Neuronal stem cell (in vitro differentiated cells): ENCODE measurements at regions not wholly inside any gene's neighbourhood (a gene's known extent, or its start where the extent isn't known, plus 50 kb on each side); places are given as distances from the start of the nearest gene placed in this dataset.

Source experiments
- DNase-seq: peaks from one replicate; pipeline ENCODE4 v3.0.0-alpha.2; 2013; ENCODE audit warnings: low spot score
- H2AFZ ChIP-seq: one replicate; pipeline ENCODE4 v1.6.1; 2013; ENCODE audit warnings: mild to moderate bottlenecking, low read length, inconsistent platforms
- H2AK5ac ChIP-seq: 2 replicates; pipeline ENCODE4 v1.6.1; 2013; ENCODE audit warnings: low read depth, mild to moderate bottlenecking, inconsistent platforms, low read length, moderate library complexity, mixed read lengths
- H2BK120ac ChIP-seq: 2 replicates; pipeline ENCODE4 v1.6.1; 2013; ENCODE audit warnings: low read depth, mild to moderate bottlenecking, inconsistent platforms, low read length, moderate library complexity, mixed read lengths
- H2BK12ac ChIP-seq: one replicate; pipeline ENCODE4 v1.6.1; 2013; ENCODE audit warnings: low read length, inconsistent platforms
- H2BK15ac ChIP-seq: 2 replicates; pipeline ENCODE4 v1.6.1; 2013; ENCODE audit warnings: mild to moderate bottlenecking, low read length, inconsistent platforms, mixed read lengths
- H2BK5ac ChIP-seq: one replicate; pipeline ENCODE4 v1.6.1; 2013; ENCODE audit warnings: inconsistent platforms, mild to moderate bottlenecking, low read length, moderate library complexity
- H3K14ac ChIP-seq: one replicate; pipeline ENCODE4 v1.6.1; 2013; ENCODE audit warnings: low read length, inconsistent platforms
- H3K18ac ChIP-seq: 2 replicates; pipeline ENCODE4 v1.6.1; 2013; ENCODE audit warnings: low read length, inconsistent platforms
- H3K23ac ChIP-seq: 2 replicates; pipeline ENCODE4 v1.6.1; 2013; ENCODE audit warnings: low read depth, mild to moderate bottlenecking, mixed read lengths, low read length, inconsistent platforms; ENCODE audit not compliant: poor library complexity
- H3K27ac ChIP-seq: replicated peaks from 3 replicates; pipeline ENCODE4 v1.5.1; 2013; ENCODE audit warnings: low read length, inconsistent platforms
- H3K27me3 ChIP-seq, 3 experiments: 2 replicates each; pipeline ENCODE4 v1.6.1; 2013; ENCODE audit warnings: low read length in 3 of 3, mild to moderate bottlenecking in 2 of 3, inconsistent platforms in 1 of 3, low read depth in 1 of 3, mixed read lengths in 1 of 3, moderate library complexity in 1 of 3; ENCODE audit not compliant: control insufficient read depth in 3 of 3, insufficient read depth in 3 of 3
- H3K36me3 ChIP-seq, 2 donors: replicated peaks in 1 of 2; 2 replicates each; pipeline ENCODE4 v1.6.1; 2013; ENCODE audit warnings: low read length in 2 of 2; ENCODE audit not compliant: control insufficient read depth in 2 of 2, insufficient read depth in 2 of 2
- H3K4ac ChIP-seq: 2 replicates; pipeline ENCODE4 v1.6.1; 2013; ENCODE audit warnings: inconsistent platforms, mild to moderate bottlenecking, low read length, moderate library complexity
- H3K4me1 ChIP-seq, 2 donors: 1 replicate in 1 of 2; 2 replicates in 1 of 2; pipeline ENCODE4 v1.6.1; 2013; ENCODE audit warnings: low read length in 2 of 2, low read depth in 1 of 2; ENCODE audit not compliant: control insufficient read depth in 2 of 2, insufficient read depth in 1 of 2
- H3K4me2 ChIP-seq: one replicate; pipeline ENCODE4 v1.6.1; 2013; ENCODE audit warnings: mild to moderate bottlenecking, low read length, inconsistent platforms; ENCODE audit not compliant: insufficient read depth, poor library complexity, severe bottlenecking
- H3K4me3 ChIP-seq, 2 donors: 2 replicates each; pipeline ENCODE4 v1.5.1; 2013; ENCODE audit warnings: low read length in 2 of 2, mild to moderate bottlenecking in 2 of 2, inconsistent platforms in 1 of 2, moderate library complexity in 1 of 2
- H3K79me1 ChIP-seq: one replicate; pipeline ENCODE4 v1.6.1; 2013; ENCODE audit warnings: low read depth, mild to moderate bottlenecking, inconsistent platforms, low read length, moderate library complexity
- H3K9ac ChIP-seq: one replicate; pipeline ENCODE4 v1.6.1; 2013; ENCODE audit warnings: mild to moderate bottlenecking, low read depth, low read length, inconsistent platforms; ENCODE audit not compliant: poor library complexity
- H3K9me3 ChIP-seq, 2 donors: replicated peaks in 1 of 2; 2 replicates each; pipeline versions ENCODE3 to v1.6.1; 2013; ENCODE audit warnings: low read length in 2 of 2, mild to moderate bottlenecking in 2 of 2, inconsistent platforms in 1 of 2, low read depth in 1 of 2, mixed read lengths in 1 of 2, moderate library complexity in 1 of 2; ENCODE audit not compliant: control insufficient read depth in 2 of 2, insufficient read depth in 1 of 2
- H4K8ac ChIP-seq: one replicate; pipeline ENCODE4 v1.6.1; 2013; ENCODE audit warnings: low read depth, mild to moderate bottlenecking, inconsistent platforms, low read length, moderate library complexity
- H4K91ac ChIP-seq: one replicate; pipeline ENCODE4 v1.6.1; 2013; ENCODE audit warnings: low read length, low read depth, mild to moderate bottlenecking, inconsistent platforms; ENCODE audit not compliant: poor library complexity
- WGBS, 2 donors: extraction: QIAGEN DNeasy Blood & Tissue Kit; methylation state at CpG; one replicate each; pipeline ENCODE4 v1.1.7; 2013; ENCODE audit warnings: missing lambda C conversion rate in 2 of 2, mixed read lengths in 1 of 2; ENCODE audit not compliant: insufficient read length in 2 of 2, insufficient replicate concordance in 1 of 2; ENCODE audit errors: extremely low coverage in 2 of 2; 5-methylcytosine and 5-hydroxymethylcytosine counted together

DNA sequence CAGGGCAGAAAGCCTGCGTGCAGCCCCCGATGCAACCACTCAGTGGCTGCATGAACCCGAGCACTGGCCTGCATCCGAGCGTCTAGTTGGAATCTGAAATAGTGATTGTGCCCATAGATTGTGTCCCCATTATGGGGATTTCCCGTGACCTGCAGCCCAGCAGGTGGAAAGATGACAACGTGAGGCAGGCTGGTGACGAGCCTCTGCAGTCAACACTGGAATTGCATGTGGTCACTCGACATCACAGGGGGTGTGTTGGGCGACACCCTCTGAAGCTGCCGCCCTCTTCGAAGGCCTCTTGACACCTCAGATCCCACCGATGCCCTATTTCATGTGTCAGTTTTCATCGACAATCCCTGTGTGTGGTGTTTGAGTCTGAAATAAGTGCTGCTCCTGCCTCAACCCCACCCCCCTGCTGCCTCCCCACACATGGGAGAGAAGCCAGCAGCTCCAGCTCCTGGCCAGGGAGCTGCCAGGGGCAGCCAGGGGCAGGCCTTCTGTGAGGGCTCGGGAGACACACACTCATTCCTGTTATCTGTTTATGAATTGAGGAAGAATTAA is 172.0 kb upstream of the B3GAT1 start:
- Histone ChIP-seq H4K91ac (no peak overlapping the region), H3K4me2 (no peak overlapping the region), H3K27me3 (no peaks in the 10 kb centered on the region), H2BK5ac (no peak overlapping the region), H2BK12ac (no peak overlapping the region), H2BK15ac (no peak overlapping the region), H3K79me1 (no peaks in the 10 kb centered on the region), H3K36me3 (no peaks in the 10 kb centered on the region), H3K18ac (no peak overlapping the region), H3K14ac (no peak overlapping the region), H3K27ac (no peak overlapping the region), H3K4me3 (no peak overlapping the region), H3K4ac (no peak overlapping the region), H3K4me1 (peaks cover 0 to 4% of the 10 kb centered on the region in 2 donors), H3K9ac (no peak overlapping the region), H2AFZ (no peak overlapping the region), H3K9me3 (no peaks in the 10 kb centered on the region), H2AK5ac (peak overlapping the region; percentile 17), H2BK120ac (no peak overlapping the region), H4K8ac (no peak overlapping the region), H3K23ac (no peak overlapping the region)
- DNase-seq: no peak
- no CpG with 5 or more reads among the region's 15 CpGs for WGBS, 2 donors

GRCh38 chr11:134583397-134583990 is 171.5 kb upstream of the B3GAT1 start:
- peaks cover 0 to 4% of the 10 kb centered on the region in 2 donors for H3K4me1 ChIP-seq
- H3K18ac ChIP-seq: no peak overlapping the region
- H3K4me2 ChIP-seq: no peak overlapping the region
- no CpG with 5 or more reads among the region's 6 CpGs for WGBS, 2 donors
- H2BK120ac ChIP-seq: no peak overlapping the region
- H3K23ac ChIP-seq: no peak overlapping the region
- no peak overlapping the region for H3K9ac ChIP-seq
- H3K4me3 ChIP-seq: no peak overlapping the region
- H3K4ac ChIP-seq: no peak overlapping the region
- no peak overlapping the region for H3K14ac ChIP-seq
- H3K36me3 ChIP-seq: no peaks in the 10 kb centered on the region
- H2AFZ ChIP-seq: no peak overlapping the region
- H2BK5ac ChIP-seq: no peak overlapping the region
- H2BK15ac ChIP-seq: no peak overlapping the region
- H4K91ac ChIP-seq: no peak overlapping the region
- H3K27ac ChIP-seq: no peak overlapping the region
- DNase-seq: no peak
- H2BK12ac ChIP-seq: no peak overlapping the region
- no peaks in the 10 kb centered on the region for H3K27me3 ChIP-seq
- H4K8ac ChIP-seq: no peak overlapping the region
- H3K9me3 ChIP-seq: no peaks in the 10 kb centered on the region
- H3K79me1 ChIP-seq: no peaks in the 10 kb centered on the region
- peak overlapping the region; percentile 17 for H2AK5ac ChIP-seq

DNA sequence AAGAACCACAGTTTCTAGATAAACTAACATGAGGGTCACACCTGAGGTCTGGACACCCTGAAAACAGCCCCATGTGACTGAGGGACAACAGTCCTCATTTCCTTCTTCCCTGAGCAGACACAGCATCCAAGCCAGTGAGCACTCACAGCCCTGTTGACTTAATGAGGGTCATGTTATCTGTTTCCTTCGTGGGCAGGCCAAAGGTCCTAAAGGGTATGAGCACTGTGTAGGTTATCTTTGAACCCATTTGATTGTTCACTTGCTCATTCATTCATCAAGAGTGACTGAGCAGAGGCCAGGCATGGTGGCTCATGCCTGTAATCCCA is 170.7 kb upstream of the B3GAT1 start:
- Histone ChIP-seq H3K4me1 (peaks cover 0 to 4% of the 10 kb centered on the region in 2 donors), H4K91ac (no peak overlapping the region), H2AK5ac (no peak overlapping the region), H3K27me3 (no peaks in the 10 kb centered on the region), H3K36me3 (no peaks in the 10 kb centered on the region), H3K27ac (no peak overlapping the region), H3K4me2 (no peak overlapping the region), H3K9ac (no peak overlapping the region), H3K14ac (no peak overlapping the region), H3K79me1 (no peaks in the 10 kb centered on the region), H4K8ac (no peak overlapping the region), H3K23ac (no peak overlapping the region), H2AFZ (no peak overlapping the region), H3K4ac (no peak overlapping the region), H2BK5ac (no peak overlapping the region), H3K18ac (no peak overlapping the region), H2BK120ac (no peak overlapping the region), H3K4me3 (no peak overlapping the region), H3K9me3 (no peaks in the 10 kb centered on the region), H2BK12ac (no peak overlapping the region), H2BK15ac (no peak overlapping the region)
- no peak for DNase-seq
- WGBS, 2 donors: no CpG with 5 or more reads among the region's 1 CpG

DNA sequence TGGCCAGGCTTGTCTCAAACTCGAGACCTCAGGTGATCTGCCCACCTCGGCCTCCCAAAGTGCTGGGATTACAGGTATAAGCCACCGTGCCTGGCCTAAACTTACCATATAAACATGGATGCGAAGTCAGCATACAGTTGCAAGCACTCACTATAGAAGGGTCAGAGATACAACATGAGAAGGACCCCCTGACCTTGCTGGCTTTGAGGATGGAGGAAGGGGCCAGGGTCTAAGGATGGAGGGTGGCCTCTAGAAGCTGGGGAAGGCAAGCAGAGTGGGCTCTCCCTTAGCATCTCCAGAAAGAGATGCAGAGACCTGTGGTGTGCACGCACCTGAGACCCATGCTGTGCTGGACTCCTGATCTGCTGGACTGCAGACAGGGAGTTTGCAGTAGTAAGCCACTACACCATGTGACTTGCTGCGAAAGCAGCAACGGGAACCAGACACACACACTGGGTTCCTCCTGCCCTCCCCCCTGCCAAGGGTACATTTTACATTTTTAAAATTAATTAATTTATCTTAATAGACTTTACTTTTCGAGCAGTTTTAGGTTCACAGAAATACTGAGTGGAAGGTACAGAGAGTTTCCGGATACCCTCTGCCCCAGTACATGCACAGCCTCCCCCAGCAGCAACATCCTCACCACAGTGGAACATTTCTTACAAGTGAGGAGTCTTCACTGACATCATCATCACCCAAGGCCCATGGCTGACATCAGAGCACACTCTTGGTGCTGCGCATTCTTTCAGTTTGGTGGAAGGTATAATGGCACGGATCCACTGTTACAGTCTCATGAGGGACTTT is 170.1 kb upstream of the B3GAT1 start:
- Histone ChIP-seq H3K4me2 (no peak overlapping the region), H2BK15ac (no peak overlapping the region), H3K27me3 (peaks cover 0 to 3% (median 0%) of the 10 kb centered on the region in 3 experiments), H3K4ac (no peak overlapping the region), H3K9me3 (no peaks in the 10 kb centered on the region), H2BK120ac (no peak overlapping the region), H3K27ac (no peak overlapping the region), H3K23ac (no peak overlapping the region), H3K9ac (no peak overlapping the region), H2BK12ac (no peak overlapping the region), H3K4me3 (peak overlapping the region in 1 of 2 donors; percentile 19), H3K14ac (no peak overlapping the region), H3K79me1 (no peaks in the 10 kb centered on the region), H2AK5ac (no peak overlapping the region), H4K91ac (no peak overlapping the region), H3K18ac (no peak overlapping the region), H2BK5ac (no peak overlapping the region), H3K36me3 (no peaks in the 10 kb centered on the region), H3K4me1 (peaks cover 0 to 4% of the 10 kb centered on the region in 2 donors), H2AFZ (no peak overlapping the region), H4K8ac (no peak overlapping the region)
- no peak for DNase-seq
- WGBS, 2 donors: no CpG with 5 or more reads among the region's 11 CpGs
